ENCODE measurements at regions not wholly inside any gene's neighbourhood (a gene's known extent, or its start where the extent isn't known, plus 50 kb on each side); places are given as distances from the start of the nearest gene placed in this dataset.

DNA sequence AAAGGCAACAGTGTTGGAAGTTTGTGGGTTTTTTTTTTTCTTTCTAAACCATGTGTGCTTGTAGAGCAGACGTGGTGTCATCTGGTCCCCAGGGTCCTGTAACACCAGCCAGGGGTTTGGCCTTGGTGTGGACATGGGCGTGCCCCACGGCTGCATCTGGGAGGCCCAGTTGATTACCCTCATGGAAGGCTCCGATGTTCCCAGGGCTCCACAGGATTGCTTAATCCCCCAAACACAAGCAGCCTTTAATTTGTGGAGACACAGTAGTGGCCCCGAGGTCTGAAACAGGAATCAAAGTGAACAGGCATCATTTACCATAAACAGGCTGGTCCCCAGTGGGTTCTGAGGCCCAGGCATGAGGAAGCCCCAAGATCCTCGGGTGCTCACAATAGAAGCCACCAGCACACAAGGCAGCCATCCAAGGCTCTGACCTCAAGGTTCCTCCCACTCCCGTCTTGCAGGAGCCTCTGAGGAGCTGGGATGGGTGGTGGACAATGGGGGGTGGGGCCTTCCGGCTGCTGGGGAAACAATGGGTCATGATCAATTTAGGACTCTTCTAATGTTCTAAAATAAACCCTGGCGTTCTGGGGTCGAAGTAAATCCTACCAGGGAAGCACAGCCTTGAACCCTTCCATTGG lies 115.0 kb upstream of the CD82 start (continued):
- TF ChIP-seq, protein P1, sequence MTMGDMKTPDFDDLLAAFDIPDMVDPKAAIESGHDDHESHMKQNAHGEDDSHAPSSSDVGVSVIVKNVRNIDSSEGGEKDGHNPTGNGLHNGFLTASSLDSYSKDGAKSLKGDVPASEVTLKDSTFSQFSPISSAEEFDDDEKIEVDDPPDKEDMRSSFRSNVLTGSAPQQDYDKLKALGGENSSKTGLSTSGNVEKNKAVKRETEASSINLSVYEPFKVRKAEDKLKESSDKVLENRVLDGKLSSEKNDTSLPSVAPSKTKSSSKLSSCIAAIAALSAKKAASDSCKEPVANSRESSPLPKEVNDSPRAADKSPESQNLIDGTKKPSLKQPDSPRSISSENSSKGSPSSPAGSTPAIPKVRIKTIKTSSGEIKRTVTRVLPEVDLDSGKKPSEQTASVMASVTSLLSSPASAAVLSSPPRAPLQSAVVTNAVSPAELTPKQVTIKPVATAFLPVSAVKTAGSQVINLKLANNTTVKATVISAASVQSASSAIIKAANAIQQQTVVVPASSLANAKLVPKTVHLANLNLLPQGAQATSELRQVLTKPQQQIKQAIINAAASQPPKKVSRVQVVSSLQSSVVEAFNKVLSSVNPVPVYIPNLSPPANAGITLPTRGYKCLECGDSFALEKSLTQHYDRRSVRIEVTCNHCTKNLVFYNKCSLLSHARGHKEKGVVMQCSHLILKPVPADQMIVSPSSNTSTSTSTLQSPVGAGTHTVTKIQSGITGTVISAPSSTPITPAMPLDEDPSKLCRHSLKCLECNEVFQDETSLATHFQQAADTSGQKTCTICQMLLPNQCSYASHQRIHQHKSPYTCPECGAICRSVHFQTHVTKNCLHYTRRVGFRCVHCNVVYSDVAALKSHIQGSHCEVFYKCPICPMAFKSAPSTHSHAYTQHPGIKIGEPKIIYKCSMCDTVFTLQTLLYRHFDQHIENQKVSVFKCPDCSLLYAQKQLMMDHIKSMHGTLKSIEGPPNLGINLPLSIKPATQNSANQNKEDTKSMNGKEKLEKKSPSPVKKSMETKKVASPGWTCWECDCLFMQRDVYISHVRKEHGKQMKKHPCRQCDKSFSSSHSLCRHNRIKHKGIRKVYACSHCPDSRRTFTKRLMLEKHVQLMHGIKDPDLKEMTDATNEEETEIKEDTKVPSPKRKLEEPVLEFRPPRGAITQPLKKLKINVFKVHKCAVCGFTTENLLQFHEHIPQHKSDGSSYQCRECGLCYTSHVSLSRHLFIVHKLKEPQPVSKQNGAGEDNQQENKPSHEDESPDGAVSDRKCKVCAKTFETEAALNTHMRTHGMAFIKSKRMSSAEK (CRISPR knock-in tag; IDR thresholded peaks at IDR 0.05; ENCODE audit: borderline replicate concordance), result no peak
- TF ChIP-seq IRF2 (CRISPR knock-in tag; IDR thresholded peaks at IDR 0.05; ENCODE audit: borderline replicate concordance, low read depth) (no peak), ATF1 (CRISPR knock-in tag; IDR thresholded peaks at IDR 0.05) (no peak)
- TF ChIP-seq, protein P2, sequence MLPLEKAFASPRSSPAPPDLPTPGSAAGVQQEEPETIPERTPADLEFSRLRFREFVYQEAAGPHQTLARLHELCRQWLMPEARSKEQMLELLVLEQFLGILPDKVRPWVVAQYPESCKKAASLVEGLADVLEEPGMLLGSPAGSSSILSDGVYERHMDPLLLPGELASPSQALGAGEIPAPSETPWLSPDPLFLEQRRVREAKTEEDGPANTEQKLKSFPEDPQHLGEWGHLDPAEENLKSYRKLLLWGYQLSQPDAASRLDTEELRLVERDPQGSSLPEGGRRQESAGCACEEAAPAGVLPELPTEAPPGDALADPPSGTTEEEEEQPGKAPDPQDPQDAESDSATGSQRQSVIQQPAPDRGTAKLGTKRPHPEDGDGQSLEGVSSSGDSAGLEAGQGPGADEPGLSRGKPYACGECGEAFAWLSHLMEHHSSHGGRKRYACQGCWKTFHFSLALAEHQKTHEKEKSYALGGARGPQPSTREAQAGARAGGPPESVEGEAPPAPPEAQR (CRISPR knock-in tag; IDR thresholded peaks at IDR 0.05), result no peak
- TF ChIP-seq, protein P3, sequence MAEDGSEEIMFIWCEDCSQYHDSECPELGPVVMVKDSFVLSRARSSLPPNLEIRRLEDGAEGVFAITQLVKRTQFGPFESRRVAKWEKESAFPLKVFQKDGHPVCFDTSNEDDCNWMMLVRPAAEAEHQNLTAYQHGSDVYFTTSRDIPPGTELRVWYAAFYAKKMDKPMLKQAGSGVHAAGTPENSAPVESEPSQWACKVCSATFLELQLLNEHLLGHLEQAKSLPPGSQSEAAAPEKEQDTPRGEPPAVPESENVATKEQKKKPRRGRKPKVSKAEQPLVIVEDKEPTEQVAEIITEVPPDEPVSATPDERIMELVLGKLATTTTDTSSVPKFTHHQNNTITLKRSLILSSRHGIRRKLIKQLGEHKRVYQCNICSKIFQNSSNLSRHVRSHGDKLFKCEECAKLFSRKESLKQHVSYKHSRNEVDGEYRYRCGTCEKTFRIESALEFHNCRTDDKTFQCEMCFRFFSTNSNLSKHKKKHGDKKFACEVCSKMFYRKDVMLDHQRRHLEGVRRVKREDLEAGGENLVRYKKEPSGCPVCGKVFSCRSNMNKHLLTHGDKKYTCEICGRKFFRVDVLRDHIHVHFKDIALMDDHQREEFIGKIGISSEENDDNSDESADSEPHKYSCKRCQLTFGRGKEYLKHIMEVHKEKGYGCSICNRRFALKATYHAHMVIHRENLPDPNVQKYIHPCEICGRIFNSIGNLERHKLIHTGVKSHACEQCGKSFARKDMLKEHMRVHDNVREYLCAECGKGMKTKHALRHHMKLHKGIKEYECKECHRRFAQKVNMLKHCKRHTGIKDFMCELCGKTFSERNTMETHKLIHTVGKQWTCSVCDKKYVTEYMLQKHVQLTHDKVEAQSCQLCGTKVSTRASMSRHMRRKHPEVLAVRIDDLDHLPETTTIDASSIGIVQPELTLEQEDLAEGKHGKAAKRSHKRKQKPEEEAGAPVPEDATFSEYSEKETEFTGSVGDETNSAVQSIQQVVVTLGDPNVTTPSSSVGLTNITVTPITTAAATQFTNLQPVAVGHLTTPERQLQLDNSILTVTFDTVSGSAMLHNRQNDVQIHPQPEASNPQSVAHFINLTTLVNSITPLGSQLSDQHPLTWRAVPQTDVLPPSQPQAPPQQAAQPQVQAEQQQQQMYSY (CRISPR knock-in tag; IDR thresholded peaks at IDR 0.05), result no peak

DNA sequence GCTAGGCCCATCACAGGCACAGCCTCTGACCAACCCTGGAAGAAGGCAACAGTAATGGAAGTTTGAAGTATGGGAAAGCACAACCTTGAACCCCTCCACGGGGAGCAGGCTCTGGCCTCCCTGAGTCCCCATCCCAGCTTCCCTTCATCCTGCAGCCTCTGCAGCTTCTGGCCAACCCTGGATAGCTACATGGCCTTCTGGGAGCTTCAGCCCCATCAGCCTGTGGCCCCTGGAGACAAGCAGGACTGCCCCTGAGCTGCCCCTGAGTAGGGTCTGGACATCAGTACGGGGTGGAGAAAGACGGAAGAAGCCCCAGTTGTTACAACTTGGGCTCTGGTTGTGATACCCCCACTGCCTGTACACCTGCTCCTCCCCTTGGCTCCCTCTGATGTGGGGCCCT lies 113.8 kb upstream of the CD82 start:
- no peak overlapping the region for H3K4me3 Mint-ChIP-seq
- H3K36me3 Mint-ChIP-seq, result no peaks in the 10 kb centered on the region
- ChIA-PET POLR2A (no interaction called here), CTCF (no interaction called here)
- no peak overlapping the region for H3K27ac Mint-ChIP-seq
- no peaks in the 10 kb centered on the region for H3K9me3 Mint-ChIP-seq
- 0 out of 2 replicates have a peak, but pooled peaks cover 1% of the 10 kb centered on the region for H3K4me1 Mint-ChIP-seq
- H3K27me3 Mint-ChIP-seq (ENCODE audit: low read depth), result no peaks in the 10 kb centered on the region; the same call in 1 of the 2 replicates
- TF ChIP-seq TEAD1 (CRISPR knock-in tag; IDR thresholded peaks at IDR 0.05) (no peak), SP1 (CRISPR knock-in tag; conservative IDR thresholded peaks at IDR 0.05) (no peak), ZNF121 (CRISPR knock-in tag; IDR thresholded peaks at IDR 0.05) (no peak), TCF7 (CRISPR knock-in tag; IDR thresholded peaks at IDR 0.05; ENCODE audit: low read depth) (no peak)
- TF ChIP-seq, protein P2 (CRISPR knock-in tag; IDR thresholded peaks at IDR 0.05), result no peak
- TF ChIP-seq, protein P4, sequence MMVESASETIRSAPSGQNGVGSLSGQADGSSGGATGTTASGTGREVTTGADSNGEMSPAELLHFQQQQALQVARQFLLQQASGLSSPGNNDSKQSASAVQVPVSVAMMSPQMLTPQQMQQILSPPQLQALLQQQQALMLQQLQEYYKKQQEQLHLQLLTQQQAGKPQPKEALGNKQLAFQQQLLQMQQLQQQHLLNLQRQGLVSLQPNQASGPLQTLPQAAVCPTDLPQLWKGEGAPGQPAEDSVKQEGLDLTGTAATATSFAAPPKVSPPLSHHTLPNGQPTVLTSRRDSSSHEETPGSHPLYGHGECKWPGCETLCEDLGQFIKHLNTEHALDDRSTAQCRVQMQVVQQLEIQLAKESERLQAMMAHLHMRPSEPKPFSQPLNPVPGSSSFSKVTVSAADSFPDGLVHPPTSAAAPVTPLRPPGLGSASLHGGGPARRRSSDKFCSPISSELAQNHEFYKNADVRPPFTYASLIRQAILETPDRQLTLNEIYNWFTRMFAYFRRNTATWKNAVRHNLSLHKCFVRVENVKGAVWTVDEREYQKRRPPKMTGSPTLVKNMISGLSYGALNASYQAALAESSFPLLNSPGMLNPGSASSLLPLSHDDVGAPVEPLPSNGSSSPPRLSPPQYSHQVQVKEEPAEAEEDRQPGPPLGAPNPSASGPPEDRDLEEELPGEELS (CRISPR knock-in tag; IDR thresholded peaks at IDR 0.05), result no peak
- DNase-seq (ENCODE audit: low spot score) (no peak), ATAC-seq (no peak)
